ENCODE measurements at regions not wholly inside any gene's neighbourhood (a gene's known extent, or its start where the extent isn't known, plus 50 kb on each side); places are given as distances from the start of the nearest gene placed in this dataset.

DNA sequence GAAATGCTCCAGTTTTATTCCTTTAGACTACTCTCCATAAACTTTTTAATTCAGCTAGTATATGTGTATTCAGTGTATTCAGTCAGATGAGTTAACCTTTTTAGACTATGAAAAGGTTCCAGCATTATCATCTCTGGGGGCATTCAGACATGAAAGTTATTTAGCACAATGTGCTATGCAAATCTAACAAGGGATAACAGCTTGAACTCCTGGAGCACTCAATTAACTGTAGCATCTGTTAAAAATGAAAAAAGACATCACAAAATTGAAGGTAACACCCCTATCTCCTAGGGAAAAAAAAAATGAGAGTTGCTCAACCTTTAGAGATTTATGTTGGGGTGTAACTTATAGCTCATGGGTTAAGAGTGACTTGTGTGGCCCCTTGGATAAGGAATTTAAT is 211.5 kb downstream of the PHLDA1 start:
- POLR2A ChIA-PET (ENCODE audit: unreplicated experiment) = interaction anchor here (0.5 to 1.2 kb wide), 3 partner anchors 12 to 235 kb away, joined by 3 to 5 read pairs (median 4); no protein-coding TSS in a partner anchor
- Histone ChIP-seq H3K36me3 (ENCODE audit: control insufficient read depth, insufficient read depth, low read length) (no peaks in the 10 kb centered on the region), H4K91ac (ENCODE audit: insufficient read depth, low read depth, low read length) (peak overlapping the region; percentile 68; the same call in 1 of the 2 replicates), H3K4me2 (ENCODE audit: low read depth, low read length) (no peak overlapping the region), H2AFZ (replicated peaks; ENCODE audit: low read length, poor library complexity) (no peak overlapping the region), H2AK5ac (ENCODE audit: low read depth, low read length) (no peak overlapping the region), H3K9me3 (ENCODE audit: control insufficient read depth, insufficient read depth, low read length) (no peaks in the 10 kb centered on the region), H4K5ac (ENCODE audit: low read depth, low read length) (peak overlapping the region; percentile 77), H3K4me1 (ENCODE audit: control insufficient read depth, insufficient read depth, low read length) (peaks cover 30% of the 10 kb centered on the region), H3K9me1 (ENCODE audit: insufficient read depth, low read length) (peaks cover 24% of the 10 kb centered on the region), H3K4me3 (ENCODE audit: insufficient read depth, low read depth, low read length) (no peak overlapping the region), H3K4ac (ENCODE audit: low read depth, low read length) (peak overlapping the region; percentile 42; the same call in 1 of the 2 replicates), H3K9ac (ENCODE audit: low read depth, low read length) (no peak overlapping the region), H3K18ac (ENCODE audit: low read depth, low read length) (peak overlapping the region; percentile 93), H3K14ac (replicated peaks; ENCODE audit: low read depth, low read length) (peak overlapping the region; percentile 10; the same call in 1 of the 2 replicates), H3K56ac (ENCODE audit: extremely low read depth, insufficient read depth, low read length) (peak overlapping the region; percentile 51; the same call in 1 of the 2 replicates), H4K8ac (ENCODE audit: low read depth in 2 of 2, low read length in 2 of 2) (peak overlapping the region; percentile 43 to 77; a peak in 3 of 4 replicates), H2AK9ac (replicated peaks; ENCODE audit: low read depth, low read length, poor library complexity) (no peak overlapping the region), H2BK15ac (ENCODE audit: low read depth, low read length) (0 out of 3 replicates have a peak overlapping the region, but pooled peaks have one; percentile 65), H3K27ac (ENCODE audit: insufficient read depth, low read length) (peak overlapping the region; percentile 79; the same call in 1 of the 2 replicates), H2BK20ac (ENCODE audit: low read depth, low read length) (peak overlapping the region; percentile 85), H3K23ac (ENCODE audit: low read depth, low read length) (no peak overlapping the region), H4K20me1 (ENCODE audit: insufficient read depth, low read length) (no peaks in the 10 kb centered on the region), H2BK5ac (ENCODE audit: low read depth, low read length, poor library complexity, severe bottlenecking) (peak overlapping the region; percentile 68), H2BK120ac (ENCODE audit: low read depth, low read length) (peak overlapping the region; percentile 38), H3K79me1 (ENCODE audit: low read depth in 1 of 2, low read length in 2 of 2) (peaks cover 13 to 14% of the 10 kb centered on the region in 2 experiments; a peak in 3 of 4 replicates), H3K27me3 (ENCODE audit: control insufficient read depth, insufficient read depth, low read length) (no peaks in the 10 kb centered on the region)
- no peak for TF ChIP-seq MAZ (IDR thresholded peaks at IDR 0.05; ENCODE audit: borderline replicate concordance, low read depth, low read length)
- DNase-seq (no peak), ATAC-seq (ENCODE audit: low read depth) (no peak)
- dilution Hi-C loops (cut with HindIII; ENCODE audit: low sequenced_read_pairs, unreplicated experiment) = no loop called here
- CTCF ChIA-PET = interaction anchor here (0.6 to 1.3 kb wide), 6 partner anchors 32 to 293 kb away, joined by 3 to 4 read pairs (median 3); no protein-coding TSS in a partner anchor
- BruUV-seq (replicated peaks) = no TSS peak
- intact Hi-C loops (cut with micrococcal nuclease) = loop anchor here (1.0 to 5.0 kb wide), 5 partner anchors 112 to 308 kb away; partner anchors contain the start of gene KRR1
- in situ Hi-C loops (cut with MboI; ENCODE audit: low sequenced_read_pairs) = no loop called here
